ENCODE measurements at regions not wholly inside any gene's neighbourhood (a gene's known extent, or its start where the extent isn't known, plus 50 kb on each side); places are given as distances from the start of the nearest gene placed in this dataset.
"Not testable (repeated sequence)": the region's sequence is repeated elsewhere in the genome, so short reads cannot be mapped to it uniquely, and the experiment has no call there.

- TF ChIP-seq POLR2A (IDR thresholded peaks at IDR 0.05) (no peak), POLR2AphosphoS5 (IDR thresholded peaks at IDR 0.05; ENCODE audit: insufficient read depth in 1 of 2, low read depth in 1 of 2) (peak in 1 of 2 donors; percentile 5)
- no peaks in the 10 kb centered on the region for H3K9me3 ChIP-seq
- H3K36me3 ChIP-seq: no peaks in the 10 kb centered on the region
- DNase-seq (ENCODE audit: extremely low spot score in 2 of 2): no peak
- H3K4me1 ChIP-seq: peaks cover 7% of the 10 kb centered on the region
- H3K27ac ChIP-seq: no peak overlapping the region
- H3K4me3 ChIP-seq: no peak overlapping the region
- intact Hi-C loops (cut with DNase I): no loop called here
- no peaks in the 10 kb centered on the region for H3K27me3 ChIP-seq
Measured at GRCh38 chr2:109676346-109676902, 62.3 kb downstream of the SOWAHC start.

GRCh38 chr2:109677121-109677731 lies 63.1 kb downstream of the SOWAHC start:
- H3K36me3 ChIP-seq; DNase-seq (ENCODE audit: extremely low spot score in 2 of 2); H3K9me3 ChIP-seq; H3K4me1 ChIP-seq; H3K4me3 ChIP-seq; H3K27me3 ChIP-seq; intact Hi-C loops (cut with DNase I): not testable (repeated sequence)
- H3K27ac ChIP-seq: peak overlapping the region; percentile 21

- DNase-seq (ENCODE audit: extremely low spot score in 2 of 2): no peak
- no peaks in the 10 kb centered on the region for H3K9me3 ChIP-seq
- H3K4me1 ChIP-seq: peaks cover 7% of the 10 kb centered on the region
- H3K27ac ChIP-seq: peak overlapping the region; percentile 21
- no peak overlapping the region for H3K4me3 ChIP-seq
- no peaks in the 10 kb centered on the region for H3K36me3 ChIP-seq
- intact Hi-C loops (cut with DNase I): no loop called here
- TF ChIP-seq CTCF (IDR thresholded peaks at IDR 0.05): no peak
- no peak for TF ChIP-seq POLR2AphosphoS5 (IDR thresholded peaks at IDR 0.05; ENCODE audit: insufficient read depth in 1 of 2, low read depth in 1 of 2)
- TF ChIP-seq POLR2A (IDR thresholded peaks at IDR 0.05): no peak
- no peaks in the 10 kb centered on the region for H3K27me3 ChIP-seq
Measured at GRCh38 chr2:109677835-109678580, 63.8 kb downstream of the SOWAHC start.

GRCh38 chr2:109678724-109679201 lies 64.6 kb downstream of the SOWAHC start:
- H3K4me1 ChIP-seq; H3K36me3 ChIP-seq; H3K27me3 ChIP-seq; H3K4me3 ChIP-seq; H3K9me3 ChIP-seq; intact Hi-C loops (cut with DNase I); DNase-seq (ENCODE audit: extremely low spot score in 2 of 2); H3K27ac ChIP-seq: not testable (repeated sequence)

DNA sequence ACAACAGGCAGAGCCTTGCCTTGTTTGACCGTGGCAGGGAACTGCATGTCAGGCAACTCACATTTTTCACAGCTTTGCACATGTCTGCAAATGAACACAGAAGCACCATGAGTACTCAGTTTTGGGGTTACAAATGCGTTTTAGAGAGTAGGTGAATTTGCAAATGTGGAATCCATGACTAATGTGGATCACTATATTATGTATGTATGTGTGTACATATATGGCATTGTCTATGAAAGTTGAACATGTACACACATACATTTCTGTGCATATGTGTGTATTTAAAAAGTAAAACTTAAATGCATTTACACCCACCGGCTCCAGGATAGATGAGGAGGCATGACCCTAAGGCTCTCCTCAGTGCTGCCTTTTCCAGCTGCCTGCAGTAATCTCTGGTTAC lies 65.1 kb downstream of the SOWAHC start:
- H3K27me3 ChIP-seq: no peaks in the 10 kb centered on the region
- no peak overlapping the region for H3K4me3 ChIP-seq
- no peak overlapping the region for H3K27ac ChIP-seq
- H3K36me3 ChIP-seq: no peaks in the 10 kb centered on the region
- DNase-seq (ENCODE audit: extremely low spot score in 2 of 2): no peak
- no peaks in the 10 kb centered on the region for H3K9me3 ChIP-seq
- TF ChIP-seq POLR2A (IDR thresholded peaks at IDR 0.05): no peak
- TF ChIP-seq CTCF (IDR thresholded peaks at IDR 0.05): no peak
- TF ChIP-seq POLR2AphosphoS5 (IDR thresholded peaks at IDR 0.05; ENCODE audit: insufficient read depth in 1 of 2, low read depth in 1 of 2): no peak
- intact Hi-C loops (cut with DNase I): no loop called here
- peaks cover 7% of the 10 kb centered on the region for H3K4me1 ChIP-seq

DNA sequence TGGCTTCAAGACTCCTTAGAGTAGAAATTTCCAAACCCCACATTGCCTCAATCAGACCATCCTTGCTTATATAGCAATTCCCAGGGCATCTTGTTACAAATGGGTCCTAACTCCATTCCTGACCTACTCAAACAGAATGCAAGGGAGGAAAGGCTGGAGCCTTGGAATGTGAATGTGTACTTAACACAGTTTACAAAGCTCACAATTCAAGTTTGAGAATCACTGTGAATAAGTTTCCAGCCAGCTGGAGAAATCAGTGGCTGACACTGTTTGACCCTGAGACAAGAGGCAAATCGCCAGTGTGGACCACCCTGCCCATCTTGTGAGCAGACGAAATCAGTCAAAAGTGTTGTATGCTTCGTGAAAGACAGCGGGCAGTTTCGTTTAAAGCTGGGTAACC lies 65.5 kb downstream of the SOWAHC start:
- Histone ChIP-seq H3K4me1 (peaks cover 7% of the 10 kb centered on the region), H3K4me3 (no peak overlapping the region), H3K27ac (no peak overlapping the region), H3K27me3 (no peaks in the 10 kb centered on the region), H3K9me3 (no peaks in the 10 kb centered on the region), H3K36me3 (no peaks in the 10 kb centered on the region)
- DNase-seq (ENCODE audit: extremely low spot score in 2 of 2): no peak
- intact Hi-C loops (cut with DNase I): no loop called here
- TF ChIP-seq POLR2A (IDR thresholded peaks at IDR 0.05) (no peak), CTCF (IDR thresholded peaks at IDR 0.05) (no peak), POLR2AphosphoS5 (IDR thresholded peaks at IDR 0.05; ENCODE audit: insufficient read depth in 1 of 2, low read depth in 1 of 2) (no peak)

Data from vagina (tissue), 2 donors.